Stomach smooth muscle (tissue), 2 donors: ENCODE measurements at regions not wholly inside any gene's neighbourhood (a gene's known extent, or its start where the extent isn't known, plus 50 kb on each side); places are given as distances from the start of the nearest gene placed in this dataset.

Source experiments
- H3K27ac ChIP-seq: one replicate; pipeline ENCODE4 v1.7.0; 2013; ENCODE audit warnings: mild to moderate bottlenecking, low read length, inconsistent platforms
- H3K27me3 ChIP-seq, 2 donors: one replicate each; pipeline ENCODE4 v1.7.0; 2013; ENCODE audit warnings: low read length in 2 of 2; ENCODE audit not compliant: insufficient read depth in 2 of 2, control insufficient read depth in 1 of 2
- H3K36me3 ChIP-seq, 2 donors: one replicate each; pipeline ENCODE4 v1.7.0; 2013; ENCODE audit warnings: low read length in 2 of 2; ENCODE audit not compliant: control insufficient read depth in 2 of 2, insufficient read depth in 2 of 2
- H3K4me1 ChIP-seq: one replicate; pipeline ENCODE4 v1.7.0; 2013; ENCODE audit warnings: low read length; ENCODE audit not compliant: control insufficient read depth, insufficient read depth
- H3K4me3 ChIP-seq, 2 donors: one replicate each; pipeline ENCODE4 v1.7.0; 2013; ENCODE audit warnings: low read length in 2 of 2
- H3K9ac ChIP-seq, 2 donors: one replicate each; pipeline ENCODE4 v1.7.0; 2013; ENCODE audit warnings: low read length in 2 of 2, mild to moderate bottlenecking in 1 of 2
- H3K9me3 ChIP-seq, 2 donors: one replicate each; pipeline ENCODE4 v1.7.0; 2013; ENCODE audit warnings: low read length in 2 of 2; ENCODE audit not compliant: control insufficient read depth in 2 of 2
- donor health status: healthy.
- donor health status: Pancreatic carcinoma.

- H3K4me3 ChIP-seq: peak overlapping the region in 1 of 2 donors; percentile 7
- no peak overlapping the region for H3K27ac ChIP-seq
- H3K9ac ChIP-seq: no peak overlapping the region
- no peaks in the 10 kb centered on the region for H3K4me1 ChIP-seq
- H3K27me3 ChIP-seq: no peaks in the 10 kb centered on the region
- H3K9me3 ChIP-seq: no peaks in the 10 kb centered on the region
- no peaks in the 10 kb centered on the region for H3K36me3 ChIP-seq
These were observed 667.0 kb downstream of the SQOR start for GRCh38 chr15:46301826-46302225.

- no peaks in the 10 kb centered on the region for H3K36me3 ChIP-seq
- no peak overlapping the region for H3K9ac ChIP-seq
- H3K4me1 ChIP-seq: no peaks in the 10 kb centered on the region
- H3K9me3 ChIP-seq: no peaks in the 10 kb centered on the region
- H3K27me3 ChIP-seq: no peaks in the 10 kb centered on the region
- H3K27ac ChIP-seq: no peak overlapping the region
- no peak overlapping the region for H3K4me3 ChIP-seq
These were observed 669.5 kb downstream of the SQOR start for GRCh38 chr15:46304321-46304720.

GRCh38 chr15:46307746-46308145 lies 672.9 kb downstream of the SQOR start:
- H3K9ac ChIP-seq: no peak overlapping the region
- peaks cover 0 to 3% of the 10 kb centered on the region in 2 donors for H3K27me3 ChIP-seq
- H3K4me3 ChIP-seq: no peak overlapping the region
- no peaks in the 10 kb centered on the region for H3K36me3 ChIP-seq
- no peaks in the 10 kb centered on the region for H3K4me1 ChIP-seq
- no peak overlapping the region for H3K27ac ChIP-seq
- no peaks in the 10 kb centered on the region for H3K9me3 ChIP-seq

GRCh38 chr15:46309914-46310313 lies 675.1 kb downstream of the SQOR start:
- Histone ChIP-seq H3K9me3 (no peaks in the 10 kb centered on the region), H3K4me3 (no peak overlapping the region), H3K9ac (no peak overlapping the region), H3K27ac (no peak overlapping the region), H3K27me3 (peaks cover 0 to 3% of the 10 kb centered on the region in 2 donors), H3K36me3 (no peaks in the 10 kb centered on the region), H3K4me1 (no peaks in the 10 kb centered on the region)

- H3K27ac ChIP-seq: no peak overlapping the region
- H3K36me3 ChIP-seq: no peaks in the 10 kb centered on the region
- H3K9me3 ChIP-seq: no peaks in the 10 kb centered on the region
- H3K4me1 ChIP-seq: no peaks in the 10 kb centered on the region
- no peak overlapping the region for H3K4me3 ChIP-seq
- H3K9ac ChIP-seq: no peak overlapping the region
- peaks cover 0 to 3% of the 10 kb centered on the region in 2 donors for H3K27me3 ChIP-seq
These were observed 677.4 kb downstream of the SQOR start for GRCh38 chr15:46312133-46312740.

- no peak overlapping the region for H3K4me3 ChIP-seq
- no peaks in the 10 kb centered on the region for H3K36me3 ChIP-seq
- no peaks in the 10 kb centered on the region for H3K4me1 ChIP-seq
- H3K9me3 ChIP-seq: no peaks in the 10 kb centered on the region
- no peak overlapping the region for H3K9ac ChIP-seq
- H3K27ac ChIP-seq: no peak overlapping the region
- H3K27me3 ChIP-seq: peaks cover 0 to 3% of the 10 kb centered on the region in 2 donors
These were observed 680.6 kb downstream of the SQOR start for GRCh38 chr15:46315434-46315833.

- Histone ChIP-seq H3K9ac (no peak overlapping the region), H3K36me3 (no peaks in the 10 kb centered on the region), H3K9me3 (no peaks in the 10 kb centered on the region), H3K27me3 (peaks cover 0 to 3% of the 10 kb centered on the region in 2 donors), H3K4me3 (no peak overlapping the region), H3K27ac (no peak overlapping the region), H3K4me1 (no peaks in the 10 kb centered on the region)
These were observed 681.2 kb downstream of the SQOR start for GRCh38 chr15:46316024-46316423.

GRCh38 chr15:46317029-46317428 lies 682.2 kb downstream of the SQOR start:
- no peak overlapping the region for H3K9ac ChIP-seq
- no peak overlapping the region for H3K27ac ChIP-seq
- no peaks in the 10 kb centered on the region for H3K9me3 ChIP-seq
- H3K4me3 ChIP-seq: no peak overlapping the region
- H3K36me3 ChIP-seq: no peaks in the 10 kb centered on the region
- no peaks in the 10 kb centered on the region for H3K27me3 ChIP-seq
- H3K4me1 ChIP-seq: no peaks in the 10 kb centered on the region

- Histone ChIP-seq H3K4me1 (no peaks in the 10 kb centered on the region), H3K9ac (no peak overlapping the region)
These were observed 687.9 kb downstream of the SQOR start for GRCh38 chr15:46322753-46323152.

GRCh38 chr15:46326173-46326572 lies 691.3 kb downstream of the SQOR start:
- Histone ChIP-seq H3K9me3 (no peaks in the 10 kb centered on the region), H3K27ac (no peak overlapping the region), H3K4me1 (no peaks in the 10 kb centered on the region), H3K4me3 (no peak overlapping the region), H3K9ac (no peak overlapping the region), H3K36me3 (no peaks in the 10 kb centered on the region), H3K27me3 (no peaks in the 10 kb centered on the region)

More at GRCh38 chr15:46322753-46323152, 687.9 kb downstream of the SQOR start:
- H3K27ac ChIP-seq: no peak overlapping the region
- H3K36me3 ChIP-seq: no peaks in the 10 kb centered on the region
- H3K27me3 ChIP-seq: no peaks in the 10 kb centered on the region
- no peak overlapping the region for H3K4me3 ChIP-seq
- H3K9me3 ChIP-seq: no peaks in the 10 kb centered on the region

GRCh38 chr15:46328821-46329220 lies 694.0 kb downstream of the SQOR start:
- no peaks in the 10 kb centered on the region for H3K27me3 ChIP-seq
- H3K9me3 ChIP-seq: no peaks in the 10 kb centered on the region
- H3K9ac ChIP-seq: no peak overlapping the region
- no peak overlapping the region for H3K27ac ChIP-seq
- H3K36me3 ChIP-seq: no peaks in the 10 kb centered on the region
- H3K4me3 ChIP-seq: no peak overlapping the region
- H3K4me1 ChIP-seq: no peaks in the 10 kb centered on the region
